ENCODE measurements at regions not wholly inside any gene's neighbourhood (a gene's known extent, or its start where the extent isn't known, plus 50 kb on each side); places are given as distances from the start of the nearest gene placed in this dataset.

DNA sequence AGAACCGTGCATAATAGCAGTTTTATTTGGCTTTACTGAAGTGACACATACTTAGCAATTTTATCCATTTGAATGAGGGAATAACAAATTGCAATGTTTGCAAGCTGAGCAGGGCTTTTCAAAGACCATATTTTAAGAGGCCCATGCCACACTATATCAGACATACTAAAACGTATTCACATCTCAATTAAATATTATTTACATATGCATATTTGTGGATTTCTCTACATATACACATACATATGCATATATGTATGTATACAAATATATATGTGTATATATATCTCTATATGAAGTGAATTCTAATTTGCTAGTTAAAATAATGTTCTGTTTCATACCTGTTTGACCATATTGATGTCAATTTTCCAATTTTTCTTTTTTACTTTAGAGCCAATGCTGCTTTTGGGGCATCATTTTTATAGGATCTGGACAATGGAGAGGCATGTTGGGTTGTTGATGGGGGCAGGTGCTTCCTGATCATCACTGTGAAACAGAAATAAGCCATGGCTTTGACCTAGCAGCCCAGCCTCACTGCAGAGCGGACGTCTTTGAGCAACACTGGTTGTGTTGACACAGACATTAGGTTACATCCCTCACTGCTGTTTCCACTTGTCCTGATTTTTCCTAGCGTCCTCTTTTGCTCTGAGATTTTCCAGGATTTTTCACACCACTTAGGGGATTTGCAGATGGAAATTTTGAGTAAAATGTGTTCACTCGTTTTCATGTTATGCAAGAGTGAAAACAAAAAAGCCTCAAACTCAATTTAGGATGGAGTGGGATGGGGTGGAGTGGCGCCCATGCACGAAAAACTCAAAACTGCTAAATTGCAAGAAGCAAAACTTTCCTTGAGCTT is 56.9 kb downstream of the RDH14 start:
- DNase-seq: no peak

DNA sequence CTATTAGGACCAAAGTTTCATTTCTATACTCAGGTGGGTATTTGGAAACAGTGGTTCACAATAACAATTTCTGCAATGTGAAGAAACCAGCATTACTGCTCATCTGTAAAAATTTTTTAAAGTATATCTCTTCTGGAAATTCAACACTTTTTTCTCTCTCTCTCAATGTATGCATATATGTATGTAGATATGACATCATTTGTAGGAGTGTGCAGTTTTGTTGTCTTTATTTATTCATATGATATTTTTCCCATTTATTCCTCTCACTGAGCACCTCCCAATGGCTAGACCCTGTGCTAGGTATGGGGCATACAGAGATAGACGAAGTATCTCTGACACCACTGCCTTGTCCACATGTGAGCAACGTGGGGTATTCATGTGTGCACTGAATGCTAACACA is 58.3 kb downstream of the RDH14 start:
- no peak for DNase-seq

DNA sequence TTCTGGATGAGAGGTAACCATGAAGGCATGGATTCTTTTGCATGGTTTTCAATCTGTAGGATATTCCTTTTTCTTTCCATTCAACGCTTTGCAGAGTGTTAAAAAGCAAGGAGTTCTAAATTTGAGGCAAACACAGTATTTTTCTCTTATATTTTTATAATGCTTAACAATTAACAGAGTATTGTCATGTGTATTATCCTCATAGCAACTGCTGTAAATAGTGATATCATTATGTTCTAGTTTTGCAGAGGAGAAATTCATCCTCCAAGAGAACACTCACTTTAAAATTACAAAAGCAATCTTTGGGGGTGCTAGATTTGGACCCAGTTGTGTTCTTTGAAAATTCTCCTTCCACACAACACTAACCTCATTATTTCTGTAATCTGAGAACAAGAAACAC is 58.7 kb downstream of the RDH14 start:
- no peak for DNase-seq

DNA sequence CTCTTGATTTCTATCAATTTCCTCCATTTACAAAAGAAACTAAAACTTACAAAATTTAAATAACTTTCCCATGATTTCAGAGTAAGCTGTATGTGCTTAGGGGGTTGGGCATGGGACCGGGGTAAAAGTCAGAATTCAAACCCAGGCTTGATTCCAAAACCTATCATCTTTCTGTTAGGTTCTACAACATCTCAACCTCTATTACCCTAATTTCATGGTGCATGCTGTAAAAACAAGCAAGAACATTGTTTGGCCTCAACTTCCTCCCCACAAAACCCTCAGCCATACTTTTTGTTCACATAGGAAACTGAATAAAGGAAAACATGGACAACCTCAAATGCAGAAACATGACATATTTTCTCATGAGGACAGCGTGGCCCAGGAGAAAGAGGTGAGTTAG is 59.3 kb downstream of the RDH14 start:
- no peak for DNase-seq

DNA sequence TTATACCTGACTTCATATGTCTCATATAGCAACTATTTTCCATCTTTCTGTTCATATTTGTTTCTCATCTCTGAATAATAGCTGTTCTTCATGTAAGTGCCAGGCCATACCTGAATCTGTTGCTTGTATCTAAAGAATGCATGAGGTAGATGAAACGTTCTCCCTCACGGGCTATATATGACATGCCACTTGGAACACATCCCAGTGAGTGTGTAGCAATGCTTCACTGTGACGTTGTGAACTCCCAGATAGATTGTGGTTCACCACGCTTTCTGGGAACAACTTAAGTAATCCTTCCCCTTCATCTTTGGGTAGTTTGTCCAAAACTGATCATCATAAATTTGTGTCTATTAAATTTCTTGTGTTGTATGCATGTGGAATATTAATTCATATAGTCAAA is 60.1 kb downstream of the RDH14 start:
- no peak for DNase-seq

DNA sequence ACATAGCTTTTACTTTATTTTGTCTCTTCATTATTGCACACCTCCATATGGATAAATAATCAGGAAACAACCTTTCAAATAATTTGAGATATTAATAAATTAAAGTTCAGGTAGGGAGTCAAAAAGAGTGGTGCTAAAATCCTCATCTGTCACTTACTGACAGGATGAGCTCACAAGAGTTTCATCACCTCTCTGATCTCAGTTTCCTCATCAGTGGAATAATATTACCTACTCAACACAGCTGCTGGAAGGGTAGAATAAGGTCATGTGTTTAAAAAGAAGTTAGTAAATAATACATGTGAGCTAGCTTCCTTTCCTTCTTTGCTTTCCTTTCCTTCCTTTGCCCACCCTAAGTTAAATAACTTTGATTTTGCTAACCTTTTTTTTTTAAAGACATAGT is 61.9 kb downstream of the RDH14 start:
- DNase-seq: no peak

DNA sequence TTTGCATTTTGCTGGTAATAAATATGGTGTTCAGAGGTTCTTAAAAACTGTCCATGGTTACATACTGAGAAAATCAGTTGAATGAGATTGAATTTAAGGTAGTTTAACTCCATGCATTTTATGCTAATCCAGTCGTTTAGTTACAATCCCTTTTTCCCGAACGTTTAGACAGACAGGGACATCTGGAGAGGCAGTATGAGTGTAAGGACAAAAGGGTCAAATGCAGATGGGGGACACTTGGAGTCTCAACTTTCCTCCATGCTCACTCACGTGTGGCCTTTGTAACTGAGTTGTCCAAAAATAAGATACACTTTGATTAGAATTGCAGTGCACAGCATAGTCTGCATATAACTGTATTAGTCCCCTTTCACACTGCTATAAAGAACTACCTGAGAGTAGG is 63.9 kb downstream of the RDH14 start:
- no peak for DNase-seq

DNA sequence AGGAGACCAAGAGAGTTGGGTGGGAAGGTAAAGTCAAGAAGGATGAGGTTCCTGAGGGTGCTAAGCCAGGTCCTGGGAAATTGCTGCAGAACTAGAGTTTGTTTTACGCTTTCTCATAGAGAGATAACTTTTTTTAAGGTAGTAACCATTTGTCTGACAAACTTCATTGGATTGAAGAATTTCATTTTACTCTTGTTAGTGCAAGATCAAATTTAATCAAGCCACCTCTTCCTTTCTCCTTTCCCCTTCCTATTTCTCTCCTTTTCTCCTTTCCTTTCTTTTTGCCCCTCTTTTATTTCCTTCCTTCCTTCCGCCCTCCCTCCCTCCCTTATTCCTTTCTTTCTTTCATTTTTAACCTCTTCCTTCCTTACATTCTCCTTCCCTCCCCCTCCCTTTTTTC is 65.4 kb downstream of the RDH14 start:
- no peak for DNase-seq

DNA sequence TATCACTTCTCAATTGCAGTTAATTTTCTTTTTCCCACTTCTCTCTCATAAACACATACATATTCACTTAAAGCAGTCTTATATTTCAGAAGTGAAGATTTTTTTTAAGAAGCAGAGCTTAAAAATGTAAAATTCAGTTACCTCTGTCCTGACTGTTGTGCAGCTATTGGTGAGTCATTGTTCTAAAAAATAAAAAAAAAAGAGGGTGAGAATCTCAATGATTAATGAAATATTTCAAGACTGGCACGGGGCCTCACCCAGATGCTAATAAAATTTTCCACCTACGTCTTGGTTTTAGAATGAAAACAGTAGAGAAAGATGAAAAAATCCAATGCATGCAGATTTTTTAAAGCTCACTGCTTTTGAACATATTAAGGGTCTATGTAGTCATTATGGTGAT is 67.7 kb downstream of the RDH14 start:
- no peak for DNase-seq

DNA sequence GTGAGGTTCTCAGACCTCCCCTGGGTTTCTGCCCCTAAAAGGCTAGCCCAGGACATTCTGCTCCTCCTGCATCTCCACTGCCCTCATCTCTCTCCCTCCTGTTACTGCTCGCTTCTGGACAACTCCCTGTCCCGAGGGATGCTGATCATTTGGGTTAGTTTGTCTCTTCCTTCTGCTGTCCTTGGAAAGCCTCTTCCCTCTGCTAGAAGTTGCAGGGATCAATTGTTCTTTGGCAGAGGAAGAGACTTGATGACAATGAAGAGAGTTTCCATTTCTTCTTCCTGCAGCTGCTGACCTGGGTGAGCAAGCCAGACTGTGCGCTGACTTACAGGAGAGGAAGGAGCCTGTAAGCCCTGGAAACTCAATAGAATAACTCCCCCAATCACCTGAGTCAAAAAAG is 68.9 kb downstream of the RDH14 start:
- no peak for DNase-seq

DNA sequence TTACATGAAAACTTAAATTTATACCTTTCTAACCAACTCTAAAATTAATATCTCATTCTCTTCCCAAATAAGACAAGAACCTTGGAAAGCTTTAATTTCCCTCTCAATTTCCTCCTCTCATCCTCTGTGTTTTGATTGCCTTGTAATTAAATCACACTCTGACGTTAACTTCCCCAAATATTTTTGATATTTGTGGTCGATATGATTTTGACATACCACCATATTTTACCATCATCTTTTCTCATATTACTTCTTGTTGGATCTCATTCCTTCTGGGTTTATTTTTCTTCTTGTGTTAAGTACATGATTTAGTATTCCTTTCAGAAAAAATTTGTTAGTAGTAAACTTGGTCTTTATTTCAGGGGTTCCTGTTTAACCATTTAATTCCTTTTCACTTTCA is 69.6 kb downstream of the RDH14 start:
- DNase-seq: no peak

DNA sequence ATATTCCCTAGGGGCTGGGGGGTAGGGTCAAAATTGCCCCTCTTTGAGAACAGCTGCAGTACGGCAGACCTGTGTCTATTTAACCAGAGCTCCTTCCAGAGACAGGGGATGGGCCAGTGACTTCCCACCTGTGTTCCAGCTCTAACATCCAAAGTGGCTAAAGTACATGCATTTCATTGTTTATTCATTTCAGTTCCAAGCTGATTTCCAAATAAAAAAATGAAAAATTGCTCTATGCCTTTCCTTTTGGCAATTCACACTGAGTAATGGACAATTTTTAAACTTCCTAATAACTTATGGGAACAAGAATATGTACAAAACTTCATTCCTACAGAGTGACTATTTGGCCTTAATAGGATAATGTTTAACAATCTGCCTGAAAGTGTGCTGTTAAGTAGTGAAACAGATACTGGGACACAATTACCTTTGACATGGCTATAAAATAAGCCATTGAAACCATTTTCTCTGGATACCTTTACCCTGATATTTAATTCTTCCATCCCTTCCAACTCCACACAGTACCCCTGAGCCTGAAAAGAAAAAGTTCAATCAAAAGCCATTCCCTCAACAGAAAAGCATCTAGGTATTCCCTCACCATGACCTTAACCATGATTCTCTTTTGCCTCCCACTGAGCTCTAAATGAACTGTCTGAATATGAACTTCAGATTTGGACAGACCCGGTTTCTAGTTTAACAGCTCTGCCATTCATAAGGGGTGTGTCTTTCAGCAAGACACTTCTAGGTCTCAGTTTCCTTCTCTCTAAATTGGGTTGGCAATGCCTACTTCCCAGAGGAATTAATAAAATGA is 73.1 kb downstream of the RDH14 start:
- no peak for DNase-seq

DNA sequence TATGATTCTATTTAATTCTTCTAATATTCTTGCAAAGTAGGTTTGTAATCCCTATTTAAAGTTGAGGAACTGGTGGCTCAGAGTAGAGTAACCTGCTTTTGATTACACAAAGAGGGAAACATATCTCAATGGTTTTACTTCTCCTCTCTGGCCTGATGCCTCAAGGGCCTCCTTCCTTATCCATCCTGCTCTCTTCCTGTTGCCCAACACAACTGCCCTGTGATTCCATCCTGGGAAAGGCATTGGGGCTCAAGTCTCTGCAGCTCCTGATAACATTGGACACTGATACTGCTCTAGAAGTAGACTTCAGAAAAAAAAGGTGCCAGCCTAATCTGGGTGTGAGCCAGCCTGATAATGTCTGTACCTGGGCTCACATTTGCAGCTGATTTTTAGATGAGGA is 75.8 kb downstream of the RDH14 start:
- DNase-seq: no peak

DNA sequence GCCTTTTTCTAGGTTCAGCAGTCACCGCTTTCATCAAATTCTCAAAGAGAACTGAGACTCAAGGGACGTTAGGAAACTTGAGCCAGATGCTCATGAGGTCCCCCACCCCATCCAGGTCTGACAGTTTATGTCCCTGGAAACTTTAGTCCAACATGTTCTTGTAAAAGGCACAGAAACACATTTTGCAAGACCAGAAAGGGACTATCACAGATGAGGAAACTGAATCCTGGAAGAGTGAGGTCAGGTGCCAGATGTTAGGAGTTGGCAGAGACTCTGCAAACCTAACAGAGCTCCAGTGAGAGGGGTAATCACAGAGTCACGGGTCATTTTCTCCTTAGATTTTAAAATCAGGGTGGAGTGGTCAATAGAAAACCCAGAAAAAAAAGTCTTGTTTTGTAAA is 76.6 kb downstream of the RDH14 start:
- DNase-seq: no peak

DNA sequence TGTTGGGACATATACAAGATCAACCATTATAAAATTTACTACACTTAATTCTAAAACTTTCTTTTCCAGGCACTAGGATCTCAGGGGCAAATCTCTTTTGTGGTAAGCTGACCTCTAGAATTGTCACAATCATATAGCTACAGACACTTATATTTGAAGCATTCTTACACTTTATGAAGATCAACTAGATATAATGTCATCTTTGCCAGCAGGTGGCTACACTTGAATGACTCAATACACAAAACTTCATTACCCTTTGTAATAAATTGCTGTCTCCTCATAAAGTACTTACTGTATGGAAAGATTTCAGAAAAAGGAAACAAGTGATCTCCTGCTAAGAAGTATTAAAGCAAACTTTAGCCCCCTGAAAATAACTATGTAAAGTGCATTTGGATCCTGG is 77.8 kb downstream of the RDH14 start:
- DNase-seq: no peak

DNA sequence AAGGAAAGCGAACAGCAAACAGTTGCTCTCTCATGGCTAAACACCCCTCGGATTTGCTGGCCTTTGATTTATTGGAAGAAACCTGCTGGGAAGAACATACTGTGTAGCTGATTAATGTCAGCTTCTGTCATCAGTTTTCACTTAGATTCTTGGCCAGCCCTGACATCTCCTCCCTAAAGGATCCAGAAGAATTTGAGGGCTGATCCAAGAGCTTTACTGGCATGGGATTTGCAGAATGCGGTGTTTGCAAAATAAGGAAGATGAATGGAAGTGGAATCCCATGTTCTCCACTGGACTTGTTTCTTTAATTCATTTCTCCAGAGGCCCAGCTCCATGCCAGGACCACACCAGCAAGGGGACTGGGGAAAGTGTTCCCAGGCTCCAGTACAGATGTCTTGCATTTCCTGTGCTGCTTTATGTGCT is 80.5 kb downstream of the RDH14 start:
- no peak for DNase-seq

DNA sequence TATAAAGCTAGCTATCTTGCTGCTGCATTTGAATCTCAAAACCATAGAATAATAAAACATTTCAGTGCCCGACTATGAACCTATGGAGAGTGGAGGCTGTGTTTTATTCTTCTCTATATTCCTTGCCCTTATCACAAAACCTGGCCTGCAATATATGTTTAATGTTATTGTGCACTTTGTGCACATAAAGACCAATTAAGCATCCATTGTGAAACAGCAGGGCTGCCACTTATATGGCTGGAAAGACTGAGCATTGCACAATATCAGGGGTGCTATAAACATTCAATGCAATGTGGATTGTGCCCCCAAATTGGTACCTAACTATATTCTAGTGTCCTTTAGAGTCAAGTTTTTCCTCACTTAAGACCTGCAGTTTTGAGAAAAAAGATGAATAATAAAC is 83.2 kb downstream of the RDH14 start:
- no peak for DNase-seq

DNA sequence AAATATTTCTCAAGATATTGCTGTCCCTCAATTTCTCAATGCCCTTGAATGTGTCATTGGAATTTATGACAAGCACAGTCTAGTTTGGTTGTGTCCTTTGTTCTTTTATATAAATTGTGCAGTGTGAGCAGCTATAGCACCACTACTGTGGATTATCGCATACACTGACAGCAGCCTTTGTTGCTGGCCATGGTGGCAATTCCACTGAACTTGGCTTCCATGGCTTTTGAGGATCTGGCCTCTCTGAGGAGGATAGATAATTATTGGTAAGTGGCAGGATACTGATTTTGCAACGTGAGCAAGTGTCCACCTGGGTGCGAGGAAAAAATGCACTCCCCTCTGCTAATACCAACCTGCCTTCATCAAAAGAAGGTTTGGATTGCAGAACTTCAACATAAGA is 84.0 kb downstream of the RDH14 start:
- no peak for DNase-seq

DNA sequence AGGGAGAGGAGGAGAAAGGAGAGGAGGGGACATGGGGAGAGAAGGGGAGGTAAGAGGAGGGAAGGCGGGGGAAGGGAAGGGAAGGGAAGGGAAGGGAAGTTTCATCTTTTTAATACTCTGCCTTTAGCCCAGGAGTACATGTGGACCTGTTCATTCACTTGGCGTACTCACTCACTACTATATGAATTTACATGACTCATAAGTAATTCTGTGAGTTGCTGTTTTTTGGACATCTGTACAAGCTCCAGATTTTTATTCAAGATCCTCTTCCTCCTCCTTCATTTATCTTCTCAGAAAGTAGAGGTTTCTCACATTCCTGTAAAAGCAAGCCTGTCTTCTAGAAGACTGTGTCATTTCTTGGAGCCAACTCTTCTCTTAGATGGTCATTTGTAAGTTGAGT is 84.6 kb downstream of the RDH14 start:
- DNase-seq: no peak

DNA sequence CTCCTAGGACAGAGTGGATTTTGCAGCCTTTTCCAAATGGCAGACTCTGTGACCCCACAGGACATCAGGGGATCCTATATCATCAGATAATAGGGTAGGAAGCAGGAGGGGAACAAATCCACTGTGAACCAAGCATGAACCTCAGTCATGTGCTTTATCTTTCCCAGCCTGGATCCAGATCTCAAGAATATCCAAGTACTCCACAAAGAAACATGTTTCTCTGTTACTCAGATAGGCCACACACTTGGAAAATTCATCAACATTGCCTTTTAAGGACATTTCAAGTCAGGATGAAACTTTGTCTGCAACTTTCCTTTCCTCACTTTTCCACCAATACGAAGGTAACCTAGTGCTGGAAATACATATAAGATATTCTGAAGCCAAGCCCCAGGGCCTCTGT is 85.8 kb downstream of the RDH14 start:
- no peak for DNase-seq

DNA sequence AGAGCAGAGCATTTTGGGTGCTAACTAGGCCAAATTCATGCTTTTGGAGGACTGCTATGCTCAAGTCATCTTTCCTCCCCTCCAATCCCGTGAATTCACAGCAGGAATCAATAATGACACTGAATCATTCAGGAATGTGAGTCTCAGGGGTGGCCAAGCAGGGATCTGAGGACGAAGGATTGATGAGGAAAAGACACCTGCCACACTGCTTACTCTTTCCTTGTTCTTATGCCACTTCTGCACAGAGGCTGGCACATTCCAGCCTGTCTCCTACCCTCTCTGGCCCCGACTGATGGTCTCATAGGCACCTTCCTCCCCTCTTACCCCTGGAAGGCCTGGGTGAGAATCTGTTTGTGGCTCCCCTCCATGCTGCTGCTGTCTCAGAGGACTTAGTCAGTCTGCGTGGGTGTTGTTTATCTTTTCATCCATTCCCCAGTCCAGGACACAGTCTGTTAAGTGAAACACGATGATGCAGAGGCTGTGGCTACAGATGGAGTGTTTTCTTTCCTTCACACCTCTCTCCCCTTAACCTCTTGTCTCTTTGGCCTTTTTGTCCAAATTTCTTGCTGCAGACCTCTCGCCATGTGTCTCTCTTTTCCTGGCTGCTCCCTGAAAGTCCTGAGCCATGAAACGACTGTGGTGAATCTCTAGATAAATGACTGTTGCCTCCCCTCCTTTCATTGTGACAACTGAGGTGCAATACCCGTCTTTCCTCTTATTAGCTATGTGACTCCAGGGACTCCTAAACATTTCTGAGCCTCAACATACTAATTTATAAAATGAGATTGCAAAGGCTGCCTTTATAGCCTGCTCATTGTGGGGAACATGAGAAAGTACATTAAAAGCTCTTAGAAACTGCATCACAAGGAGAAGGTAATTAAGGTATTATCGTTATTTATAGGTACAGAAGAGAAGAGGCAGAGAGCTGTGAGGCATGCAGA is 86.9 kb downstream of the RDH14 start:
- DNase-seq: no peak

DNA sequence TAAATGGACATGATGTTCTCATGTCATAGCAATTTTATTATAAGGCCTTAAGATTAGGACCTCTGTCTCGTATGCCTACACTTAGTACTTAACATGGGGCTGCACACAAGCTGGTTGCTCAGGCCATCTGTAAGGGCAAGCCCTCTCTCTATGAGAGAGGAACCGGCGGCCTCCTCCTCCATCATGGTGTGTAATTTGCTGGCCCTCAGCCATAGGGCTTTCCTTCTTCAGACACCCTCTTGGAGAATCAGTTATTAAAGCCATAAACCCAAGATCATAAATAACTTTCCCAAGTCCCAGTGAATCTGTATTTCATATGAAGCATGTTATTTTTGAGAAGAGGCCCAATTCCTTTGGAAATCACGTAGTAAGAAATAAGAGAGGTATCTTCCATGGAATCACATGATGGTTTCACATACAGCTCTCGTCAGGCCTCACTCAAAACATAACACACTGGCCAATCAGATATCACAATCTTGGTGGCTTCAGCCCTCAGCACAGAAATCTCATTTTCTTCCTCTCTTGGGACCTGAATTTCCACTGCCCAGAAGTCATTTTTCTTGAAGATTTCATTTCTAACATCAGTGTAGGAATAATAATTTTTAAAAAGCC is 92.6 kb downstream of the RDH14 start:
- DNase-seq: no peak

DNA sequence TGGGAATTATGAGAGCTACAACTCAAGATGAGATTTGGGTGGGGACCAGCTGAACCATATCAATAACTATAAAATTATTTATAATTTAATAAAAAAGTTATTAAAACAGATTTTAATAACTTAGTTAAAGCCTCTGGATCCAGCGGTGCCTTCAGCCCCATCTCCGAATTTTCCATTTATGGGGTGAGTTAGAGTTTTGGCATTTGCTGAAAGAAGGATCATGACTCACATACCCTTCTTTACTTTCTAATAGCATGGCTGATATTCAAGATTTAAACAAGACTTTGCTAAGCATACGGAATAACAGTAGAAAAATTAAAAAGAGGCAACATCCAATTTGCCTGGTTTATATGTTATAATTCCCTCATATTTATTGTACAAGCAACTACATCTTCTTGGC is 94.5 kb downstream of the RDH14 start:
- DNase-seq: no peak

All from NCI-H2029 (cell line).